ENCODE measurements at regions not wholly inside any gene's neighbourhood (a gene's known extent, or its start where the extent isn't known, plus 50 kb on each side); places are given as distances from the start of the nearest gene placed in this dataset.

DNA sequence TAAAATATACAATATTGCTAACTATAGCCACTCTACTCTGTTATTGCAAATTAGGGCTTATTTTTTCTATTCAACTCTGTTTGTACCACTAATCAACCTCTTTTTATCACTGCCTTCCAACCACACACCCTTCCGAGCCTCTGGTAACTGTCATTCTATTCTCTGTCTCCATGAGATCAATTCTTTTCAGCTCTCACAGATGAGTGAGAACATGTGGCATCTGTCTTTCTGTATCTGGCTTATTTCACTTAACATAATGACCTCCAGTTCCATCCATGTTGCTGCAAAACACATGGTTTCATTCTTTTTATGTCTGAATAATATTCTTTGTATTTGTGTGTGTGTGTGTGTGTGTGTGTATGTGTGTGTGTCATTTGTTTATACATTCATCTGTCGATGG, 350.1 kb upstream of the DACH1 start:
- no peak for DNase-seq (ENCODE audit: unreplicated experiment)
- TF ChIP-seq, protein P1, sequence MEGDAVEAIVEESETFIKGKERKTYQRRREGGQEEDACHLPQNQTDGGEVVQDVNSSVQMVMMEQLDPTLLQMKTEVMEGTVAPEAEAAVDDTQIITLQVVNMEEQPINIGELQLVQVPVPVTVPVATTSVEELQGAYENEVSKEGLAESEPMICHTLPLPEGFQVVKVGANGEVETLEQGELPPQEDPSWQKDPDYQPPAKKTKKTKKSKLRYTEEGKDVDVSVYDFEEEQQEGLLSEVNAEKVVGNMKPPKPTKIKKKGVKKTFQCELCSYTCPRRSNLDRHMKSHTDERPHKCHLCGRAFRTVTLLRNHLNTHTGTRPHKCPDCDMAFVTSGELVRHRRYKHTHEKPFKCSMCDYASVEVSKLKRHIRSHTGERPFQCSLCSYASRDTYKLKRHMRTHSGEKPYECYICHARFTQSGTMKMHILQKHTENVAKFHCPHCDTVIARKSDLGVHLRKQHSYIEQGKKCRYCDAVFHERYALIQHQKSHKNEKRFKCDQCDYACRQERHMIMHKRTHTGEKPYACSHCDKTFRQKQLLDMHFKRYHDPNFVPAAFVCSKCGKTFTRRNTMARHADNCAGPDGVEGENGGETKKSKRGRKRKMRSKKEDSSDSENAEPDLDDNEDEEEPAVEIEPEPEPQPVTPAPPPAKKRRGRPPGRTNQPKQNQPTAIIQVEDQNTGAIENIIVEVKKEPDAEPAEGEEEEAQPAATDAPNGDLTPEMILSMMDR (IDR thresholded peaks at IDR 0.05; ENCODE audit: unreplicated experiment): no peak
- ChIA-PET CTCF (no interaction called here), POLR2A (no interaction called here)
- H3K4me1 Mint-ChIP-seq (ENCODE audit: insufficient read depth, unreplicated experiment): no peaks in the 10 kb centered on the region
- H3K4me3 Mint-ChIP-seq (ENCODE audit: unreplicated experiment): no peak overlapping the region
- H3K9me3 Mint-ChIP-seq (ENCODE audit: unreplicated experiment): no peaks in the 10 kb centered on the region
- peaks cover 39% of the 10 kb centered on the region for H3K27me3 Mint-ChIP-seq (ENCODE audit: insufficient read depth, unreplicated experiment)
- intact Hi-C loops (cut with micrococcal nuclease): no loop called here
- BruUV-seq (replicated peaks): no TSS peak
- H3K36me3 Mint-ChIP-seq (ENCODE audit: insufficient read depth, unreplicated experiment): no peaks in the 10 kb centered on the region
- H3K27ac Mint-ChIP-seq (ENCODE audit: low read depth, unreplicated experiment): no peak overlapping the region

DNA sequence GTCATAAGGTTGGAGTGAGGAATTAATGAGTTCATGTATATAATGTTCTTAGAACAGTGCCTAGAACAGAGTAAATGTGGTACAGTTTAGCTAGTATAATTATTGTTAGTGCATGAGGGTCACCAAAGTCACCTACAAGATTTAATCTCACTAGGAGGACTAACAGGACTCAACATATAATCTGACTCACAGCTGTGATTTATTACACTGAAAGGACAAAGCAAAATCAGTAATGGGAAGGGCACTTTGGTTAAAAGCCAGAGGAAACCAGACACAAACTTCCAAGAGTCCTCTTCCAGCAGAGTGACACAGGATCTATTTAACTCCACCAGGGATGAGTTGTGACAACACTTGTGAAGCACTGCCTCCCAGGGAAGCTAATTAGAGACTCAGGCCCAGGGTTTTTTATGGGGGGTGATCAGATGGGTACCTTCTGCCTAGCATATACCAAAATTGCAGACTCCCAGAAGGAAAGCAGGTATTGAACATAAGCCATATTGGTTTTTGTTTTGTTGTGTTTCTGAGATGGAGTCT, 341.2 kb upstream of the DACH1 start:
- DNase-seq (ENCODE audit: unreplicated experiment): no peak
- intact Hi-C loops (cut with micrococcal nuclease): no loop called here
- CTCF ChIA-PET: interaction anchor here (0.6 to 1.3 kb wide), 3 partner anchors 8 to 362 kb away, joined by 3 to 4 read pairs (median 3); no protein-coding TSS in a partner anchor
- Mint-ChIP-seq H3K27ac (ENCODE audit: low read depth, unreplicated experiment) (no peak overlapping the region), H3K36me3 (ENCODE audit: insufficient read depth, unreplicated experiment) (no peaks in the 10 kb centered on the region), H3K9me3 (ENCODE audit: unreplicated experiment) (no peaks in the 10 kb centered on the region), H3K4me1 (ENCODE audit: insufficient read depth, unreplicated experiment) (peaks cover 33% of the 10 kb centered on the region), H3K4me3 (ENCODE audit: unreplicated experiment) (no peak overlapping the region), H3K27me3 (ENCODE audit: insufficient read depth, unreplicated experiment) (no peaks in the 10 kb centered on the region)
- TF ChIP-seq, protein P1 (IDR thresholded peaks at IDR 0.05; ENCODE audit: unreplicated experiment): no peak
- BruUV-seq (replicated peaks): no TSS peak
- POLR2A ChIA-PET: no interaction called here

DNA sequence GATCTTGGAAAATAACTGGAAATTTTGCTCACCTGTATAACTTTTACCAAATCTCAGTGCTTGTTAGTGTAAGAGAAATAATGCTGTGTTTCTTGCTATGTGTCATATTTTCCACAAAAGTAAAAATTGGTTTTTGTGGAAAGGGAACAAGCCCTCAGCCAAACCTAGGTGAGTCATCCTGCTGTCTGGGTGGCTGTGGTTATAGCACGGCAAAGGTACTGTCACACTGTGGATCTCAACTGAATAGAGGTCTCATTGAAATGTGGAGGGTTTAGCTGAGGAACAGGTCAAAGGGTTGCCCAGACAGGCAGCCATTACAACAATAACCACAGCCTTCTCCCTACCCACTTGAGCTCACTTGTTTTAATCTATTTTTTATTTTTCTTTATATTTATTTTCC, 338.8 kb upstream of the DACH1 start:
- H3K4me1 Mint-ChIP-seq (ENCODE audit: insufficient read depth, unreplicated experiment): peaks cover 33% of the 10 kb centered on the region
- POLR2A ChIA-PET: interaction anchor here (1.0 kb wide), 1 partner anchor 14 kb away, joined by 3 read pairs; no protein-coding TSS in a partner anchor
- no peaks in the 10 kb centered on the region for H3K36me3 Mint-ChIP-seq (ENCODE audit: insufficient read depth, unreplicated experiment)
- no peak overlapping the region for H3K4me3 Mint-ChIP-seq (ENCODE audit: unreplicated experiment)
- DNase-seq (ENCODE audit: unreplicated experiment): peak; percentile 19
- CTCF ChIA-PET: interaction anchor here (0.9 to 1.6 kb wide), 3 partner anchors 13 to 361 kb away, joined by 3 to 7 read pairs (median 3); no protein-coding TSS in a partner anchor
- BruUV-seq (replicated peaks): no TSS peak
- no peak overlapping the region for H3K27ac Mint-ChIP-seq (ENCODE audit: low read depth, unreplicated experiment)
- TF ChIP-seq, protein P1 (IDR thresholded peaks at IDR 0.05; ENCODE audit: unreplicated experiment): no peak
- intact Hi-C loops (cut with micrococcal nuclease): no loop called here
- H3K9me3 Mint-ChIP-seq (ENCODE audit: unreplicated experiment): no peaks in the 10 kb centered on the region
- no peaks in the 10 kb centered on the region for H3K27me3 Mint-ChIP-seq (ENCODE audit: insufficient read depth, unreplicated experiment)

DNA sequence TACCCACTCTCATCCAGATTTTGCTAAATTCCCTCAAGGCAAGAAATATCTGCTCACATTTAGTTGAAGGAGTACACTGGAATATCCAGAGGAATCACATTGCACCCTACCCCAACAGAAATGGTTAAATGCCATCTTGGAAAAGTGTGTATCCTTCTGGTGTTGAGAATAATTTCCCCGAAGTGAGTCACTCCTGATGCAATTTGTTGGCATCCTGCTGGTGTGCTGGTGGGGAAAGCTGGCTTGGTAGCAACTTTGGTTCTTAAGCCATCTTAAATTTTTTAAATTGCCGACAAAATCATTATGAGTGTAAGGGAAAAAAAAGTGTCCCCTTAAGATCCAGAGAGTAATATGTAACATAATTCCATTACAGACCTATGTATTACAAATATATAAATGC, 337.3 kb upstream of the DACH1 start:
- no TSS peak for BruUV-seq (replicated peaks)
- Mint-ChIP-seq H3K9me3 (ENCODE audit: unreplicated experiment) (no peaks in the 10 kb centered on the region), H3K4me1 (ENCODE audit: insufficient read depth, unreplicated experiment) (peaks cover 38% of the 10 kb centered on the region), H3K4me3 (ENCODE audit: unreplicated experiment) (no peak overlapping the region), H3K36me3 (ENCODE audit: insufficient read depth, unreplicated experiment) (no peaks in the 10 kb centered on the region), H3K27ac (ENCODE audit: low read depth, unreplicated experiment) (peak overlapping the region; percentile 35), H3K27me3 (ENCODE audit: insufficient read depth, unreplicated experiment) (no peaks in the 10 kb centered on the region)
- intact Hi-C loops (cut with micrococcal nuclease): no loop called here
- CTCF ChIA-PET: interaction anchor here (1.0 kb wide), 1 partner anchor 10 kb away, joined by 4 read pairs; no protein-coding TSS in a partner anchor
- TF ChIP-seq, protein P1 (IDR thresholded peaks at IDR 0.05; ENCODE audit: unreplicated experiment): no peak
- POLR2A ChIA-PET: interaction anchor here (0.6 kb wide), 1 partner anchor 193 kb away, joined by 3 read pairs; no protein-coding TSS in a partner anchor
- peak; percentile 73 for DNase-seq (ENCODE audit: unreplicated experiment)

All from MCF 10A (cell line).